OCI-LY3 (cell line): ENCODE measurements at regions not wholly inside any gene's neighbourhood (a gene's known extent, or its start where the extent isn't known, plus 50 kb on each side); places are given as distances from the start of the nearest gene placed in this dataset.

Experiments
- EZH2phosphoT487 ChIP-seq: fragments of 200-600 bp; shearing (Covaris generic); IDR thresholded peaks from 2 replicates; pipeline ENCODE4 v1.6.1; 2018; ENCODE audit warnings: antibody characterized with exemption, mixed run types, low read depth
- TF ChIP-seq, protein P1 (sequence below): fragments of 200-600, 300-600 bp; sonication (generic); IDR thresholded peaks from 2 replicates; pipeline ENCODE4 v1.5.1; 2014; ENCODE audit warnings: antibody characterized with exemption, low read length, low read depth

DNA sequence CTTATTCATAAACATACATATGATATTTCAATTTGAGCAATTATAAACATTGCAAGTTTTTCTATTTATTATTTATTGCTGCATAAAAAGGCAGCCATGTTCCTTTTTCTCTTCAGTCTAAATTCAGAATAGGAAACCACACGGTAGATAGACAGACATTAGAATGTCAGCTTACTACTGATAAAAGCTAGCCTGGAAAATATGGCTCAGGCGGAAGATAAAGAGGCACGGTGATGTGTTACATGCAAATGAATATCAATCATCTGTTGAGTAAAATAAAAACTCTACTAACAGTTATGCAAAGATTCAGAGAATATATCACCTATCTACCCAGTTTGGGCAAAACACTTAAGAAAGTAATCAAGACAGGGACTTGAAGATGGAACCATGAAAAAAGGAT is 73.5 kb upstream of the PDSS1 start:
- TF ChIP-seq, protein P1, sequence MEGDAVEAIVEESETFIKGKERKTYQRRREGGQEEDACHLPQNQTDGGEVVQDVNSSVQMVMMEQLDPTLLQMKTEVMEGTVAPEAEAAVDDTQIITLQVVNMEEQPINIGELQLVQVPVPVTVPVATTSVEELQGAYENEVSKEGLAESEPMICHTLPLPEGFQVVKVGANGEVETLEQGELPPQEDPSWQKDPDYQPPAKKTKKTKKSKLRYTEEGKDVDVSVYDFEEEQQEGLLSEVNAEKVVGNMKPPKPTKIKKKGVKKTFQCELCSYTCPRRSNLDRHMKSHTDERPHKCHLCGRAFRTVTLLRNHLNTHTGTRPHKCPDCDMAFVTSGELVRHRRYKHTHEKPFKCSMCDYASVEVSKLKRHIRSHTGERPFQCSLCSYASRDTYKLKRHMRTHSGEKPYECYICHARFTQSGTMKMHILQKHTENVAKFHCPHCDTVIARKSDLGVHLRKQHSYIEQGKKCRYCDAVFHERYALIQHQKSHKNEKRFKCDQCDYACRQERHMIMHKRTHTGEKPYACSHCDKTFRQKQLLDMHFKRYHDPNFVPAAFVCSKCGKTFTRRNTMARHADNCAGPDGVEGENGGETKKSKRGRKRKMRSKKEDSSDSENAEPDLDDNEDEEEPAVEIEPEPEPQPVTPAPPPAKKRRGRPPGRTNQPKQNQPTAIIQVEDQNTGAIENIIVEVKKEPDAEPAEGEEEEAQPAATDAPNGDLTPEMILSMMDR: no peak
- no peak for TF ChIP-seq EZH2phosphoT487
